Progenitor cell of endocrine pancreas (in vitro differentiated cells): ENCODE measurements at regions not wholly inside any gene's neighbourhood (a gene's known extent, or its start where the extent isn't known, plus 50 kb on each side); places are given as distances from the start of the nearest gene placed in this dataset.

ENCODE experiments used
- DNase-seq: peaks from one replicate; pipeline ENCODE4 v3.0.0; 2021; ENCODE audit warnings: low spot score; ENCODE audit not compliant: unreplicated experiment
- H3K27ac Mint-ChIP-seq: 2 replicates; pipeline ENCODE4 v1.8.0; 2021; ENCODE audit warnings: mild to moderate bottlenecking, moderate library complexity, mixed read lengths
- H3K27me3 Mint-ChIP-seq: 2 replicates; pipeline ENCODE4 v1.8.0; 2021; ENCODE audit warnings: mixed read lengths
- H3K36me3 Mint-ChIP-seq: 2 replicates; pipeline ENCODE4 v1.8.0; 2022; ENCODE audit warnings: mixed read lengths; ENCODE audit not compliant: insufficient read depth
- H3K4me1 Mint-ChIP-seq: 2 replicates; pipeline ENCODE4 v1.8.0; 2021; ENCODE audit warnings: low read depth, mixed read lengths
- H3K4me3 Mint-ChIP-seq: 2 replicates; pipeline ENCODE4 v1.8.0; 2021; ENCODE audit warnings: low read depth, mild to moderate bottlenecking, moderate library complexity, mixed read lengths
- H3K9me3 Mint-ChIP-seq: 2 replicates; pipeline ENCODE4 v1.8.0; 2021; ENCODE audit warnings: low read depth, mixed read lengths
- TF ChIP-seq, protein P1 (sequence below): fragments of 200-600 bp; sonication (generic); IDR thresholded peaks from one replicate; pipeline ENCODE4 v1.5.0; 2021; ENCODE audit warnings: antibody characterized with exemption, mild to moderate bottlenecking; ENCODE audit not compliant: unreplicated experiment

DNA sequence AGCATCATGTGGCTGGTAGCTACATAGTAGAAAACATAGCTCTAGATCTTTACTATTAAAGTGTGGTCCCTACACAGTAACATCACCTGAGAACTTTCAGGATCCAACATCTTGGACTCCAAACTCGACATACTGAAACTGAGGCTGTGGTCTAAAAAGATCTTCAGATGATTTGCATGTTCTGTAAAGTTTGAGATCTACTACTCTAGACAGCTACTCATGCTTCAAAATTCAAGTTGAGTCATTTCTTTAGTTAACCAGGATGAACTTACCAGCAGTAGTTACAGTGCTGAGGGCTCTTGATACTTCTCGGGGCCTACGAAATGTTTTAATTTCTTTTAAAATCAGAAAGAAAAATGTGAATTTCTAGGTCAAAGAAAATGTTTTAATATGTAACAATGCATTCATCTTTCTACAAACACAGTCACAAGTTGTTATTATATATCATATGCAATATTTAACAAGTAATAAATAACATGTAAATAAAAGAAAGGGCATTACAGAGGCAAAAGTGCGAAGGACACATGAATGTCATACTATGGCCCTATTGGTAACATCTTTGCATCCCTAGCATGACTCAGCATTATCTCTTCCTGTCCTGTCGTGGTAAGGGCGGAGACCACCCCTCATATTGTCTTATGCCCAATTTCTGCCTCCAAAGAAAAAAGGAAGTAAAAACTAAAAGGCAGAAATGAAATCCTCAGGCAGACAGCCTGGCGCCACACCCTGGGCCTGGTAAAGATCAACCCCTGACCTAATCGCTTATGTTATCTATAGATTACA is 563.9 kb upstream of the TLE4 start:
- no peaks in the 10 kb centered on the region for H3K4me1 Mint-ChIP-seq
- H3K27ac Mint-ChIP-seq = no peak overlapping the region
- no peaks in the 10 kb centered on the region for H3K36me3 Mint-ChIP-seq
- H3K4me3 Mint-ChIP-seq = no peak overlapping the region
- no peaks in the 10 kb centered on the region for H3K27me3 Mint-ChIP-seq
- TF ChIP-seq, protein P1, sequence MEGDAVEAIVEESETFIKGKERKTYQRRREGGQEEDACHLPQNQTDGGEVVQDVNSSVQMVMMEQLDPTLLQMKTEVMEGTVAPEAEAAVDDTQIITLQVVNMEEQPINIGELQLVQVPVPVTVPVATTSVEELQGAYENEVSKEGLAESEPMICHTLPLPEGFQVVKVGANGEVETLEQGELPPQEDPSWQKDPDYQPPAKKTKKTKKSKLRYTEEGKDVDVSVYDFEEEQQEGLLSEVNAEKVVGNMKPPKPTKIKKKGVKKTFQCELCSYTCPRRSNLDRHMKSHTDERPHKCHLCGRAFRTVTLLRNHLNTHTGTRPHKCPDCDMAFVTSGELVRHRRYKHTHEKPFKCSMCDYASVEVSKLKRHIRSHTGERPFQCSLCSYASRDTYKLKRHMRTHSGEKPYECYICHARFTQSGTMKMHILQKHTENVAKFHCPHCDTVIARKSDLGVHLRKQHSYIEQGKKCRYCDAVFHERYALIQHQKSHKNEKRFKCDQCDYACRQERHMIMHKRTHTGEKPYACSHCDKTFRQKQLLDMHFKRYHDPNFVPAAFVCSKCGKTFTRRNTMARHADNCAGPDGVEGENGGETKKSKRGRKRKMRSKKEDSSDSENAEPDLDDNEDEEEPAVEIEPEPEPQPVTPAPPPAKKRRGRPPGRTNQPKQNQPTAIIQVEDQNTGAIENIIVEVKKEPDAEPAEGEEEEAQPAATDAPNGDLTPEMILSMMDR = no peak
- no peak for DNase-seq
- peaks cover 3% of the 10 kb centered on the region for H3K9me3 Mint-ChIP-seq

DNA sequence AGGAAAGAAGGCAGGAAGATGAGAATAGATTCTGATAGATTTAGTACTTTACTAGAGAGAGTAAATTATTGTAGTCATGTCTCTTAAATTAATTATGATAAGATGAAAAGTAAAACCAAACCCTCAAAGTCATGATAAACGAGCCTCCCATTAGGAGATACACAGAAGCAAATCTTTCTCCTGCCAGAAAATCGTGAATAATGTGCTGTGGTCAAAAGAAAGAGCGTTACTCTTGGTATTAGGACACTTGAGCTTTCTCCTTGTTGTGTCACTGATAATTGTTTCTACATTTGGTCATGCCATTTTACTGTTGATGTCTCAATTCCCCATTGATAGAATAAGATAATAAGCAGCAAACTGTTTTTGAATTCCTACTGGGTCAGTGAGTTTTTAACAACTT is 562.8 kb upstream of the TLE4 start:
- TF ChIP-seq, protein P1 = no peak
- Mint-ChIP-seq H3K27ac (no peak overlapping the region), H3K4me3 (no peak overlapping the region), H3K9me3 (peaks cover 3% of the 10 kb centered on the region), H3K4me1 (no peaks in the 10 kb centered on the region), H3K27me3 (no peaks in the 10 kb centered on the region), H3K36me3 (no peaks in the 10 kb centered on the region)
- no peak for DNase-seq

DNA sequence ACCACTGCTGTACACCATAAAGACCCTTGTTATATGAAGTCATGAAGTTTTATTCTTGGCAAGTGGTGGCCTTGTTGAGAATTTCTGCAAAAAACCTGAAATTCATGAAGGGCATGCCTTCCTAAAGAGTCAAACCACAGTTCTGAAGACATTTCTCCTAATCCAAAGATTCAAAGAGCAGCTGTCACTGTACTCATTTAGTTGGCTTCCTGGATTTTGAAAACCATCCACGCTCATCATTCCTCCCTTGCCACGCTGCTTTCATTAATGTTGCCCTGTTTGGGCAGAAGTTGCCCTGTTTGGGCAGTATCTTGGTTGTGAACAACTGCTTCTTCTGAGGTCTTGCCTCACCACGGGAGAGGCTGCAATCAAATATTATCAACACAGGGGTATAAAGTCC is 560.3 kb upstream of the TLE4 start:
- Mint-ChIP-seq H3K27ac (no peak overlapping the region), H3K4me1 (peaks cover 14% of the 10 kb centered on the region), H3K4me3 (no peak overlapping the region), H3K9me3 (no peaks in the 10 kb centered on the region), H3K27me3 (no peaks in the 10 kb centered on the region), H3K36me3 (no peaks in the 10 kb centered on the region)
- DNase-seq = no peak
- TF ChIP-seq, protein P1 = no peak

DNA sequence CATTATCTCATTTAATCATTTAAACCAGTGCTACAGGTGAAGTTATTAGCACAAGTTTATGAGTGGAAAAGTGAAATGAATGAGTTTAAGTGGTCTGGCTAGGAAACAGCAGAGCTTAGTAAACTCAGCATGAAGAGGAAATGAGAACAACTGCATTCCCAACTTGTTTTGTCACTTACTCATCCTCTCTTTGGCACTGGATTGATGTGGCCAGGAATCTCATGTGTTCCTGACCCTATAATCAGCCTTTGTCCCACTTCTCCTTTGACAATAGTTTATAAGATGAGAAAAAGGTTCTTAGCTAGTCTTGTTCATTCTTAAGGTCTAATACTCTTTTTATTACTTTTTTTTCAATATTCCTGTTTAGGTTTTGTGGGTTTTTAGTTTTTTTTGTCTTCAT is 559.2 kb upstream of the TLE4 start:
- no peak for DNase-seq
- H3K27ac Mint-ChIP-seq = no peak overlapping the region
- H3K4me1 Mint-ChIP-seq = peaks cover 14% of the 10 kb centered on the region
- H3K9me3 Mint-ChIP-seq = no peaks in the 10 kb centered on the region
- H3K36me3 Mint-ChIP-seq = no peaks in the 10 kb centered on the region
- H3K4me3 Mint-ChIP-seq = no peak overlapping the region
- TF ChIP-seq, protein P1 = no peak
- no peaks in the 10 kb centered on the region for H3K27me3 Mint-ChIP-seq

DNA sequence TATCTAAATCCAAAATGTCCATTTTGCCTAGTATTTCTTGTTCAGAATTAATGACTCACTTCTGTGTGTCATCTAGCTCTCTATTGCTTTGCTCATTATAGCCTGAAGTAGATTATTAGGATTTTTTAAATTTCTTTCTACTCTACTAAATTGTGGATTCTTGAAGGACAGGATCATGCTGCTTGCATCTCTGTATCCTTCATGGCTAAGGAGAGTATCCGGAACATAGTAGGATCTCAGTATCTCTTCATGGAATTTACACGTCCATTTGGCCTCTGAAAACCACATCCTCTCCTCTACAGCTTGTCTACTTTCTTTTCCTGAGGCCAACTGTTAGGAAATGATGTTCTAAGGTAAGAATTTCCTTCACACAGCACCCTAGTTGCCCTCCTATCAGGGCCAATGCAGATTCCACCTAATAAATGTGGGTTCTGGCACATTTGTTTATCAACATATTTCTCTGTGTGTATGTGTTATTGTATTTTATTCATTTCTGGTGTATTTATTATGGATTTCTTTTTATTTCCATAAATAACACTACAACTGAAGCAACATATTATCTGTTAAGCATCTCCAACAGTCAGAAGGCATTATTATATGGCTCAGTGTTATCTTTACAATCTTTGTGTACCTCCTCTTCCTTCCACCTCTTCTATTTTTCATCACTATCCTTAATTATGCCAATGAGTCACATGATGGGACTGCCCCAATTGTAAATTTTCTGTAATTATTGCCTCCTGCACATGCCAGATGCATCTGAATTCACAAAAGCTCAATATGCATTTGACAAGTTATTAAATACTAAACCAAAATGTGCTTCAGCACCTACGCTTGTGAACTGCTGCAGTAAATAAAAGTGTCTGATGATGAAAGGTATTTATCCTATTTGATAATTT is 557.8 kb upstream of the TLE4 start:
- Mint-ChIP-seq H3K4me1 (peaks cover 14% of the 10 kb centered on the region), H3K4me3 (no peak overlapping the region), H3K9me3 (no peaks in the 10 kb centered on the region), H3K27me3 (no peaks in the 10 kb centered on the region), H3K27ac (no peak overlapping the region), H3K36me3 (no peaks in the 10 kb centered on the region)
- TF ChIP-seq, protein P1 = no peak
- DNase-seq = no peak
